DMS153 treated with DMSO at 0.1 percent for 48 hours (cell line): ENCODE measurements at regions not wholly inside any gene's neighbourhood (a gene's known extent, or its start where the extent isn't known, plus 50 kb on each side); places are given as distances from the start of the nearest gene placed in this dataset.
"Not testable (repeated sequence)": the region's sequence is repeated elsewhere in the genome, so short reads cannot be mapped to it uniquely, and the experiment has no call there.

ENCODE experiments used
- DNase-seq: peaks from one replicate; lab custom pipeline; 2025; ENCODE audit not compliant: unreplicated experiment; lab: John Stamatoyannopoulos, UW

DNA sequence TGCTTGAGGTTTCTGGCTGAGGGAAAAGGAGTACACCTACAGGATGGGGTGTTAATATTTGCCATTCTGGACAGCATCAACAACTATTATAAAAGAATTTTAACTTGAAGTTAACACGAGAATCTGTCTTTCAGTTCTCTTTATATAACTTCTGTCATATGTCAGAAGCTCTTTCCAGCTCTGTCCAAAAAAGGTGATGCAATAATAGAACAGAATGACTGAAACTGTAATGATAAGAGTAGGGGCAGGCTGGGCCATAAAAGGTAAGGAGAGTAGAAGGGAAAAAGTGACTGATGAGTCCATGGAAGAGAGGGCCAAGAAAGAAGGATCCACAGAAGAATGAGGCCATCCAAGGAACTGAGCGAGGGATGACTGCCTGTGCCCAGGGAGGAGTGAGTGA lies 966.7 kb upstream of the FBXO33 start:
- DNase-seq, result no peak

DNA sequence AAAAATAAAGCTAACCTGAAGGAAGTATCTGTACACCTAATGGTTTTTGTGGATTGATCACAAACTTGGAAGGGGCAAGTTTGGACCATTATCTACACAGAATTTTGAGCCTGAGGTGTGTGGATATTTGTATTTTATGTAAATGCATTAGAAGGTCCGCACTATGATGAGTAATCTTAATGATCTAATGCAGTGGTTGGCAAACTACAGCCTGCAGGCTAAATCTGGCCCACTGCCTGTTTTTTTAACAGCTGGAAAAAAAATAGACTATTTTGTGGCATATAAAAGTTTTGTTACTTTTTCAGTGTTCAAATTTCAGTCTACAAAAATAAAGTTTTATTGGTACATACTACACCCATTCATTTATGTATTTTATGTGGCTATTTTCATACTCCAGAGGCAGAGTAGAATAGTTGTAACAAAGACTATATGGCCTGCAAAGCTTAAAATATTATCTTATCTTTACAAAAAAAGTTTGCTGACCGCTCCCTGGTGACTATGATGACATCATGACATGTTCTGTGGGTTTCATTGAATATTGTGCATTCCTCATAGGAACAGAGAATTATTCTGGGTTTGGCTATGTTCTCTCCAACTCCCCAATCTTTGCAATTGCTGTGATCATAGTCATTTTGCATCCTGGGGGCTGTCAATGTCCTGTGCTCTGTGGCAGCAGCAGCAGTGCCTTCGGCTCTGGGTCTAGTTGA lies 962.6 kb upstream of the FBXO33 start:
- no peak for DNase-seq

DNA sequence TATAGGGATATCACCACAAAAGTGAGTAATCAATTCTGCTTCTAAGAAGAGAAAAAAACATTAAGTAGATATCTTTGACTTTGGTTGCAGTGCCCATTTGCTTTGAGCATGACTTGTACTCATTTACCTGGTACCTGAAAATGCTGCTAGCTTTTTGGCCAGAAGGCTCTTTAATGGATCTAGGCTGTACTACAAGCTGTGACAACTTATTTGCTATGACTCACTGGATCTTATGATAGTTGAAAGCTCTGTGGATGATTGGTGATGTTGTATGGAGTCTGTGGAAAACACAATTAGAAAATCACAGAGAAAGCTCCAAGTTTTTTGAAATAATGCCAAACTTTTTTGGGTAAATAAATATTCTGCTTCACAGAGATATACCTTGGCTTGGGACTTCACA lies 960.9 kb upstream of the FBXO33 start:
- DNase-seq, result no peak

DNA sequence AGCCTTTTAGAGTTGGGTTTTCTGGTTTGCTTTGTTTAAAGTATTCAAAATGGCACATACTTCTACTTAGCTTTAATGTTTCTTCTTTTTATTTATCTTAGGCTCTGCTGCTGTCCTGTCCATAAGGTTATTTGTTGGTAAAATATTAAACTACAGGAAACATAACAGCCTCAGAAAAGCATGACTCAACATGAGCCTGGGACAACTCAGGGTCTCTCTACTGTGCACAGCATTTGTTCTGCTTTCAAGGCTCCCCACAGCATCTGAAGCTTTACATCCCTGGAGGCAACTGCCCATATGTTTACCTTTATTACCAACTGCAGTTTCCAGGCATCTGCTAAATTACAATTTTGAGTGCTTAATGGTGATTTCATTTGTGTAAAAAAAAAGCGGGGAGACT lies 954.2 kb upstream of the FBXO33 start:
- no peak for DNase-seq

DNA sequence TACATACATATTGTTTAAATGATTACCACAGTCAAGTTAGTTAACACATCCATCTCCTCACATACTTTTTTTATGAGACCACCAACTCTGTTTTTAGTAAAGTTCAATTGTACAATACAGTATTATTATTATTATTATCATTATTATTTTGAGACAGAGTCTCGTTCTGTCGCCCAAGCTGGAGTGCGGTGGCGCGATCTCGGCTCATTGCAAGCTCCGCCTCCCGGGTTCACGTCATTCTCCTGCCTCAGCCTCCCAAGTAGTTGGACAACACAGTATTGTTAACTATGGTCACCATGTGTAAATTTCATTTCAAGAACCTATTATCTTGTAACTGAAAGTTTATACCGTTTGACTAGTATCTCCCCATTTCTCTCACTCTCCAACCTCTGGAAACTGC lies 942.0 kb upstream of the FBXO33 start:
- no peak for DNase-seq

DNA sequence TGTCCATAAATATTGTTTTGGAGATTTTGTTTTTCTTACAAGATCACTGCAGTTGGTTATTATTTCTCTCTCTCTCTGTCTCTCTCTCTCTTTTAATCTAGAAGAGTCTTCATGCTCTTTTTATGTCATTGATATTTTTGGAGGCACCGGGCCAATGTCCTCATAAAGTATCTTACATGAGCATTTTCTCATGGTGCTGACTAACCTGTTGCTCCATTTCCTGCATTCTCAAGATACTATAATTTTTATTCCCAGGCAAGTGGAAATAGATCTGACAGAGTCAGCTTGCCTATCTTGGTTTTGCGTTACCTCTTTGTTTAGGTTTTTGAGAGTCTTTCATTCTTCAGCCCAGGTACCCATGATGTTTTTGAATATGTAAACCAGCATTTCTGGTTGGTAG lies 938.8 kb upstream of the FBXO33 start:
- DNase-seq, result no peak

DNA sequence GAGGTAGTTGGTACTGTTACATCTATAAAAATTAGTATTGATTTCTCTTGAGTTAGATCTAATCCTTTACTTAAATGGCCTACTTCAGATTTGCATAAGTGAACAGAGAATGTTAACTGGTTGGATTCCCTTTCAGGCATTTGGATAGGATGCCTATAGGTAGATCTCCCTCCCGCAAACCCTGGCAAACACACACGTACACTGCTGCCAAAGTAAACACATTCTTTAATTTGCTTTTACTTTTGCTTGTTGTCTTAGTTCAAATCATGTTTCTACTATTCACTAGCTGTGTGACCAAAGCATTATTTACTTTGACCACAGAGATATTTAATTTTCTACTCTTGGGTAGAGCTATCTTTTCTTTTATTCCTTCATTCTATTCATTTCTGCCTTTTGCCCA lies 936.1 kb upstream of the FBXO33 start:
- DNase-seq, result peak; percentile 12

DNA sequence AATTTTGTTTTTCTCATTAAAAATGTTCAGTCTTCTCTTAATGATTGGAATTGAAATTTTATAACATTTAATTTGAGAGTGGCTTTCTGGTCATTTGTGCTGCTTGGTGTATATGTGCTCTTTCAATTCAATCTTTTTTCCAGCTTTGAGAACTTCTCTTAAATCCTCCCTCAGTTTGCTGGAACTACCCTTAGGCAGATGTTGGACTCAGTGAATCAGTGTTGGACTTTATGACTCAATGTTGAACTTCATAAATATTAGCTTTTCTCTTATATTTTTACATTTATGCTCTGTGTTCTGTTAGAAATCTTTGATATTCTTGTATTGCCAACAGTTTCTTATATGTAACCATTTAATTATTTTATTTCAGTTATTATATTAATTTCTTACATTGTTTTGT lies 935.5 kb upstream of the FBXO33 start:
- no peak for DNase-seq

DNA sequence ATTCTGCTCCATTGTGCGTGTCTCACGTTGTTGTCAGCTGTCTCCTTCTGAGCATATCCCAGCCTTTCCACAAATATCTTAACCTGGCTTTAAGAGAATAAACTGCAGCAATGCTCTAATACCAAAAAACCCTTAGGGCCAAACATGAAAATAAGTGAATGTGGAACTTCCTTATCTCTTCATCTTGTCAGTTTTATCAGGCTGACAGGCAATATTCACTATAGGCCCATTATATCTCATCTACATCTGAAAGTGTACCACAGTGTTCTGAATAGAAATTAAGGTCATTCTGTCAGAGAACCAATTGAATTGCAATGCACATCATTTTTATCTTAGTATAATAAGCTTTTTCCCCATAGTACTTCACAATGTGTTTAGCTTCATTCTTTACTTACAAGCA lies 933.1 kb upstream of the FBXO33 start:
- no peak for DNase-seq

DNA sequence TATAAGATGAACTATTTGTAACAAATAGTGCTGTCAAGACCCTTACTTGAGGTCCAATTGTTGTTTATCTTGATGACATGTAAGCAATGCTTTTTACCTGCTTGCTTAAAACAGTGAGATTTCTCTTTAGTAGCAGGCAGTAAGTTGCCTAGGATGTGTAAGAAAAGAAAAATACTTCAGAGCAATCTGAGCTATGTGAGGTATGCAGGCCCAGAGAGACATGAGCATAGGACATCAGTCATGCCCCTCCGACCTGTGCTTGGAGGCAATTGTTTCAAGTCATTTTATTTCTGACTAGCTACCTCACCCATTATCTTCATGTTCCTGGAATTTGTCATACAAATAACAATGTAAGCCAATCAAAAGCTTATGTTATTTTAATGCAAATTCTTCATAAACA lies 930.6 kb upstream of the FBXO33 start:
- DNase-seq, result no peak

DNA sequence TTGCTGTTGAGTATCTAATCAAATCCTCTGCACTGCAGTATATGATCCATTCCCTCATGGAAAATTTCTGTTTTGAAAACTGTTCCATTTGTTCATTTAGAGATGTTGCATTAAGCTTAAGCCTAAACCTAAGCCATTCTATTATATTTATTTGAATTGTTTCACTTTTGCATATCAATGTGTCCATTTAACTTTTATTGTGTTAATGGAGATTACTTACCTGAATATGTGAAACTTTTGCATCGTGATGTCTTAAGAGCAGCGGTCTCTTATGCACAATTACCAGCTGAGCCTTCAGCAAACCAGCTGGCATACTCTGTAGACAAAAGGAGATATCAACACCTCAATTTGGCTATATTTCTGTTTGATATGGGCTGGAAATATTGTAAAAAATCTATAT lies 922.5 kb upstream of the FBXO33 start:
- DNase-seq, result no peak

DNA sequence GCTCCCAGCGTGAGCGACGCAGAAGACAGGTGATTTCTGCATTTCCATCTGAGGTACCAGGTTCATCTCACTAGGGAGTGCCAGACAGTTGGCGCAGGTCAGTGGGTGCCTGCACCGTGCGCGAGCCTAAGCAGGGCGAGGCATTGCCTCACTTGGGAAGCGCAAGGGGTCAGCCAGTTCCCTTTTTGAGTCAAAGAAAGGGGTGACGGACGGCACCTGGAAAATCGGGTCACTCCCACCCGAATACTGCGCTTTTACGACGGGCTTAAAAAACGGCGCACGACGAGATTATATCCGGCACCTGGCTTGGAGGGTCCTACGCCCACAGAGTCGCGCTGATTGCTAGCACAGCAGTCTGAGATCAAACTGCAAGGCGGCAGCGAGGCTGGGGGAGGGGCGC lies 915.9 kb upstream of the FBXO33 start:
- not testable (repeated sequence) for DNase-seq

DNA sequence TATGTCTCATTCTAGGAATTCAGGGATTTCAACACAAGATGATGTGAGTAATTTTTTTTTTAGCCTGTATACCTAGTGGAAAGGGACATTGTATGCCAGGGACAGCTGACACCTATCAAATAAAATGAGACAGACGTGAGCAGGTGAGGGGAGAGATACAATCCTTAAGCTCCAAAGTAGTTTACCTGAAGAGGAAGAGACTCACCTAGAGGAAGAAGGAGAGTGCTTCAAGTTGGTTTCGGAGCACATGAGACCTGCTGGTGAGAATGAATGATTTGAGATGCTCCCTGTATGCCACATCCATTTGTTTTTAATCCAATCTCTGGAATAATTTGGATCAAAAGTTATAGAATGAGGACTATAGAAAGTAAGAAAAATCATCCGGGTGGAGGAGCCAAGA lies 915.4 kb upstream of the FBXO33 start:
- DNase-seq, result no peak

DNA sequence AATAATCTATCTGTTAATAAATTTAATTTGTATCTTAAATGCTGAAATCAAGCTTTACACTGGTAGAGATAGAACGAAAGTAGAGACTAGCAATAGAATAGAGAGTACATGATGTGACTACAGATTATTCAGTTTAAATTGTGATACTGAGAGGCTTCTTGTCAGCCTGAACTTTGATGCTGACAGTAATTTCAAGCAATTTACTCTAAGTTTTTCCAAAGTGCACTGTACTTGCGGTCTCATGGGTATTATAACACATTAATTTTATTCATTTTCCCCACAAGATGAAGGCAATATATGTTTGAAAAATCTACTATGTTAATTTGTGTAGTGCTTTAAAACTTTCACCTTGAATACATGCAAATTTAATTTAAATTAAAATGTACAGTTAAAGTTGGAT lies 914.0 kb upstream of the FBXO33 start:
- no peak for DNase-seq

DNA sequence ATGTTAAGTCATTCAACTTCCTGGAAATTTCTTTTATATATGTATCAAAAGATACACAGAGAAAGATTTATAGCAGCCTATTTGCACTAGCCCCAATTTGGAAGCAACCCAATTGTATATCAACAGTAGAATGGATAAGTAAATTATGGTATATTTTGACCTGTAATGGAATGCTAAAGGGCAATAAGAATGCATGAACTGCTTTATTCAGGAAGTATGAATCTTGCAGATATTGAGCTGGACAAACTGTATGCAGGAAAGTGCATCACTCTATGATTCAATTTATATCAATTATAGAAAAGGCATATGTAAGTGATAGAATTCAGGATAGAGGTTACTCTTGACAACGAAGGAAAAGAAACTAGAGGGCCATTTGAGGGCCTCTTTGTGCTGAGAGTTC lies 913.1 kb upstream of the FBXO33 start:
- no peak for DNase-seq

DNA sequence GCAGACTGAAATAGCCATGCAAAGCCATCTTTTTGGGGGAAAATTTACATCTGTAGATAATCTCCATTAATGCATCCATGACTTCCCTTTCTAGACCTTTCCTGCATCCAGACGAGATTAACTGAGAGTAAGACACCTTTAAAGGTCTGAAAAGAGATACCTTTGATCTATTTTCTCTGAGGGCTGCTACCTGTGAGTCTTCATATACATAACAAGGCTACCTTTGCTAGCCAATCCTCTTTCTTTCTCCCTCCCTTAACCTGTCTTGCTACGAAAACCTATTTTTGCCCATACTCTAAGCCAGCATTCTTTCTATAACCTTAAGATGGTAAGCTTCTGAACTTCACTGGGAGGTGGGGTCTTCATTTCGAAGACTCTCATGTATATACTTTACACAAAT lies 908.5 kb upstream of the FBXO33 start:
- no peak for DNase-seq

DNA sequence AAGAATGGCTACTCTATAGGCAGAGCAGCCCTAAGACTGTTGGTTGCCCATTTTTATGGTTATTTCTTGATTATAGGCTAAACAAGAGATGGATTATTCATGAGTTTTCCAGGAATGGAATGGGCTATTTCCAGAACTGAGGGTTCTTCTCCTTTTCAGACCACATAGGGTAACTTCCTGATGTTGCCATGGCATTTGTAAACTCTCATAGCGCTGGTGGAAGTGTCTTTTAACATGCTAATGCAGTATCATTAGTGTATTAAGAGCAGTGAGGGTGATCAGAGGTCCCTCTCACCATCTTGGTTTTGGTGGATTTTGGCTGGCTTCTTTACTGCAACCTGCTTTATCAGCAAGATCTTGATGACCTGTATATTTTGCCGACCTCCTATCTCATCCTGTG lies 904.6 kb upstream of the FBXO33 start:
- no peak for DNase-seq

DNA sequence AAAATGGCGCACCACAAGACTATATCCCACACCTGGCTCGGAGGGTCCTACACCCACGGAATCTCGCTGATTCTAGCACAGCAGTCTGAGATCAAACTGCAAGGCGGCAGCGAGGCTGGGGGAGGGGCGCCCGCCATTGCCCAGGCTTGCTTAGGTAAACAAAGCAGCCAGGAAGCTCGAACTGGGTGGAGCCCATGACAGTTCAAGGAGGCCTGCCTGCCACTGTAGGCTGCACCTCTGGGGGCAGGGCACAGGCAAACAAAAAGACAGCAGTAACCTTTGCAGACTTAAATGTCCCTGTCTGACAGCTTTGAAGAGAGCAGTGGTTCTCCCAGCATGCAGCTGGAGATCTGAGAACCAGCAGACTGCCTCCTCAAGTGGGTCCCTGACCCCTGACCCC lies 894.3 kb upstream of the FBXO33 start:
- DNase-seq, result not testable (repeated sequence)

DNA sequence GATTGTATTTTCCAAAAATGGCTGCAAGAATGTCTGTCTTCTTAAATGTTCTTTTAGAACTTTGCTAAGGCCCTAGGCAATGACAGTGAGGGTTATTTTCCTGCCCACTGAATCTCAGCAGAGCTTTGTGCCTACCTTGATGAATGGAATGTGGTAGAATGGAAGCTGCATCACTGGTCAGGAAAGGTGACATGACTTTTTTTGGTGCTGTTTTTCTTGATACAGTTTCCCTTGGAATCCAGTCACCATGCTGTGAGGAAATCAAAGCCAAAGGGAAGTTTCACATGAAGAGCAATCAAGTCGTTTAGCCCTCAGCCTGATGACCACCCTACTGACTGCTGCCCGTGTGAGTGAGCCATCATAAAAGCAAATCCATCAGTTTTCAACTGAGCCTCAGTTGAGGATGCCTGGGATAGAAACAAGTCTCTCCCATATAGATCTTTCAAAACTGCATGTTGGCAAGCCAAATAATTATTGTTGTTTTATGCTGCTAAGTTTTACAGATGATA lies 886.0 kb upstream of the FBXO33 start:
- no peak for DNase-seq

DNA sequence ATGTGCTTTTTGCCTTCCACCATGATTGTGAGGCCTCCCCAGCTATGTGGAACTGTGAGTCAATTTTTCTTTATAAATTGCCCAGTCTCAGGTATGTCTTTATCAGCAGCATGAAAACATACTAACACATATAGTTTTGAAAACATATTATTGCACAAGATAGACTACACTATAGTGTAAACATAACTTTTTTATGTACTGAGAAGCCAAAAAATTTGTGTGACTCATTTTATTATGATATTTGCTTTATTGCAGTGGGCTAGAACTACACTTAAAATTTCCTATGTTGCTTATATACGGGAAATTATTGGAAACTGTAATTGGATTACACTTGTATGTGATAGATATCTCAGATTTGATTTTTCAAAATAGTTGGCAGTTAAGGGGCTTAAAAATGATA lies 885.5 kb upstream of the FBXO33 start:
- DNase-seq, result no peak

DNA sequence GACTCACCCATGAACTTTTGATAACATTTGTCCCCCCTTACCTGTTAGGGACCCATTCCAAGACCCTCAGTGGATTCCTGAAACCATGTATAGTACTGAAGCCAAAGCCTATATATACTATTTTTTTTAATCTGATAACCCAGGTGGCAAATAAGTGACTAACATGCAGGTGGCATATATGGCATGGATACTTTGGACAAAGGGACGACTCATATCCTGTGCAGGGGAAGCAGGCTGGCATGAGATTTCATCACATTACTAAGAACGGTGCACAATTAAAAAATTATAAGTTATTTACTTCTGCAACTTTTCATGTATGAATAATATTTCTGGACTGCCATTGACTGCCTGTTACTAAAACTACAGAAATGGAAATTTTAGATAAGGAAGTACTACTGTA lies 880.1 kb upstream of the FBXO33 start:
- no peak for DNase-seq

DNA sequence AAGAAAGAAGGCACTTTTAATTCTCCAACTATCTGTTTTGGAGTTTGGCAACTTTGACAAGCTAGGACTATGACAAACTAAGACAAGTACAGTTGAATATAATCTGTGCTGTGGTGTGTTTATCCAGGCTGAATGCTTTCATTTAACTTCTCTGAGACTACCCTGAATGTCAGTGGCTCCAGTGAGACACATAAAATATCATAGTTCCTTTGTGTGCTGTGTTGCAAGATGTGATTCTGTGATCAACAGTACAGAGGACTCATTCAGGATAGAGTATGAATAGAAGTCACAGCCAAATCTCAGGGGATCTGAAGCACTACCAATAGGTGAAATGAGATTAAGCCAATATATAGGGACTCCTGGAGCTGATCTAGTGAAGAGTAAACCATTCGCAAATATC lies 876.9 kb upstream of the FBXO33 start:
- no peak for DNase-seq

DNA sequence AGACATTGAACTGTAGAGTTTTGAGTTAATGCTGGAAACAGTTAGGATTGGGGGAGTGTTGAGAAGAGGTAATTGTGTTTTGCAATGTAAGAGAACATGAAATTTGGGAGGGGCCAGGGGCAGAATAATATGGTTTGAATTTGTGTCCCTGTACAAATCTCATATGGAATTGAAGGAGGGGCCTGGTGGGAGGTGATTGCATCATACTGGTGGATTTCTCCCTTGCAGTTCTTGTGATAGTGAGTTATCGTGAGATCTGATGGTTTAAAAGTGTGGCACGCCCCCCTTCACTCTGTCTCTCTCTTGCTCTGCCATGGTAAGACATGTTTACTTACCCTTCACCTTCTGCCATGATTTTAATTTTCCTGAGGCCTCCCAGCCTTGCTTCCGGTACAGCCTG lies 876.0 kb upstream of the FBXO33 start:
- no peak for DNase-seq
